ENCODE measurements at regions not wholly inside any gene's neighbourhood (a gene's known extent, or its start where the extent isn't known, plus 50 kb on each side); places are given as distances from the start of the nearest gene placed in this dataset.

GRCh38 chr4:33218238-33218637, 2498.1 kb downstream of the PCDH7 start:
- H3K27ac Mint-ChIP-seq: no peak overlapping the region
- DNase-seq (no peak), ATAC-seq (replicated peaks in 1 of 4) (no peak)
- CTCF ChIA-PET: no interaction called here
- H3K36me3 Mint-ChIP-seq: no peaks in the 10 kb centered on the region
- H3K36me3 ChIP-seq (ENCODE audit: control insufficient read depth in 2 of 2, extremely low read depth in 1 of 2, insufficient read depth in 1 of 2, low read length in 1 of 2): no peaks in the 10 kb centered on the region
- no peak overlapping the region for H3K4me3 ChIP-seq (ENCODE audit: control insufficient read depth in 1 of 2, extremely low read depth in 1 of 2, low read length in 1 of 2)
- H3K27ac ChIP-seq (ENCODE audit: low read length): no peak overlapping the region
- 86% methylated on average over 2 of the region's 5 CpGs for WGBS (ENCODE audit: insufficient coverage)
- no peak overlapping the region for H3K4me3 Mint-ChIP-seq
- POLR2A ChIA-PET: no interaction called here
- H3K27me3 Mint-ChIP-seq: no peaks in the 10 kb centered on the region
- no peaks in the 10 kb centered on the region for H3K4me1 Mint-ChIP-seq
- peaks cover 2% of the 10 kb centered on the region for H3K9me3 ChIP-seq
- peaks cover 4 to 24% (median 17%) of the 10 kb centered on the region in 3 donors for H3K9me3 Mint-ChIP-seq
- H3K4me1 ChIP-seq (ENCODE audit: control insufficient read depth in 1 of 2, extremely low read depth in 1 of 2, insufficient read depth in 2 of 2, low read length in 2 of 2): no peaks in the 10 kb centered on the region
- H3K27me3 ChIP-seq (replicated peaks in 1 of 2; ENCODE audit: control insufficient read depth in 2 of 2, extremely low read depth in 1 of 2, insufficient read depth in 2 of 2, low read length in 1 of 2): no peaks in the 10 kb centered on the region

GRCh38 chr4:33226133-33226532, 2506.0 kb downstream of the PCDH7 start:
- H3K27ac Mint-ChIP-seq: no peak overlapping the region

GRCh38 chr4:33226783-33227182, 2506.6 kb downstream of the PCDH7 start:
- Mint-ChIP-seq H3K27me3 (no peaks in the 10 kb centered on the region), H3K36me3 (no peaks in the 10 kb centered on the region), H3K9me3 (peaks cover 8 to 23% (median 20%) of the 10 kb centered on the region in 3 donors), H3K4me1 (no peaks in the 10 kb centered on the region), H3K27ac (no peak overlapping the region), H3K4me3 (no peak overlapping the region)
- H3K27me3 ChIP-seq (replicated peaks in 1 of 2; ENCODE audit: control insufficient read depth in 2 of 2, extremely low read depth in 1 of 2, insufficient read depth in 2 of 2, low read length in 1 of 2): no peaks in the 10 kb centered on the region
- H3K27ac ChIP-seq (ENCODE audit: low read length): no peak overlapping the region
- H3K9me3 ChIP-seq: no peaks in the 10 kb centered on the region
- no peaks in the 10 kb centered on the region for H3K36me3 ChIP-seq (ENCODE audit: control insufficient read depth in 2 of 2, extremely low read depth in 1 of 2, insufficient read depth in 1 of 2, low read length in 1 of 2)
- ChIA-PET CTCF (no interaction called here), POLR2A (no interaction called here)
- no peak overlapping the region for H3K4me3 ChIP-seq (ENCODE audit: control insufficient read depth in 1 of 2, extremely low read depth in 1 of 2, low read length in 1 of 2)
- ATAC-seq (replicated peaks in 1 of 4): no peak
- DNase-seq: no peak
- no CpG with 5 or more reads among the region's 1 CpG for WGBS (ENCODE audit: insufficient coverage)
- no peaks in the 10 kb centered on the region for H3K4me1 ChIP-seq (ENCODE audit: control insufficient read depth in 1 of 2, extremely low read depth in 1 of 2, insufficient read depth in 2 of 2, low read length in 2 of 2)

More at GRCh38 chr4:33226133-33226532, 2506.0 kb downstream of the PCDH7 start:
- POLR2A ChIA-PET: no interaction called here
- H3K9me3 Mint-ChIP-seq: peaks cover 8 to 24% (median 21%) of the 10 kb centered on the region in 3 donors
- Histone ChIP-seq H3K27me3 (replicated peaks in 1 of 2; ENCODE audit: control insufficient read depth in 2 of 2, extremely low read depth in 1 of 2, insufficient read depth in 2 of 2, low read length in 1 of 2) (no peaks in the 10 kb centered on the region), H3K27ac (ENCODE audit: low read length) (no peak overlapping the region), H3K9me3 (no peaks in the 10 kb centered on the region), H3K4me1 (ENCODE audit: control insufficient read depth in 1 of 2, extremely low read depth in 1 of 2, insufficient read depth in 2 of 2, low read length in 2 of 2) (no peaks in the 10 kb centered on the region), H3K36me3 (ENCODE audit: control insufficient read depth in 2 of 2, extremely low read depth in 1 of 2, insufficient read depth in 1 of 2, low read length in 1 of 2) (no peaks in the 10 kb centered on the region), H3K4me3 (ENCODE audit: control insufficient read depth in 1 of 2, extremely low read depth in 1 of 2, low read length in 1 of 2) (no peak overlapping the region)
- H3K27me3 Mint-ChIP-seq: no peaks in the 10 kb centered on the region
- no peaks in the 10 kb centered on the region for H3K4me1 Mint-ChIP-seq
- no peak overlapping the region for H3K4me3 Mint-ChIP-seq
- CTCF ChIA-PET: no interaction called here
- H3K36me3 Mint-ChIP-seq: no peaks in the 10 kb centered on the region
- no CpG with 5 or more reads among the region's 2 CpGs for WGBS (ENCODE audit: insufficient coverage)
- no peak for ATAC-seq (replicated peaks in 1 of 4)
- no peak for DNase-seq

- POLR2A ChIA-PET: no interaction called here
- Histone ChIP-seq H3K27me3 (replicated peaks in 1 of 2; ENCODE audit: control insufficient read depth in 2 of 2, extremely low read depth in 1 of 2, insufficient read depth in 2 of 2, low read length in 1 of 2) (no peaks in the 10 kb centered on the region), H3K36me3 (ENCODE audit: control insufficient read depth in 2 of 2, extremely low read depth in 1 of 2, insufficient read depth in 1 of 2, low read length in 1 of 2) (no peaks in the 10 kb centered on the region), H3K27ac (ENCODE audit: low read length) (no peak overlapping the region), H3K4me1 (ENCODE audit: control insufficient read depth in 1 of 2, extremely low read depth in 1 of 2, insufficient read depth in 2 of 2, low read length in 2 of 2) (no peaks in the 10 kb centered on the region), H3K9me3 (no peaks in the 10 kb centered on the region), H3K4me3 (ENCODE audit: control insufficient read depth in 1 of 2, extremely low read depth in 1 of 2, low read length in 1 of 2) (no peak overlapping the region)
- no peak overlapping the region for H3K27ac Mint-ChIP-seq
- no peak for DNase-seq
- no peaks in the 10 kb centered on the region for H3K4me1 Mint-ChIP-seq
- CTCF ChIA-PET: no interaction called here
- H3K36me3 Mint-ChIP-seq: no peaks in the 10 kb centered on the region
- no peak for ATAC-seq (replicated peaks in 1 of 4)
- H3K9me3 Mint-ChIP-seq: peaks cover 10 to 23% (median 10%) of the 10 kb centered on the region in 3 donors
- H3K27me3 Mint-ChIP-seq: no peaks in the 10 kb centered on the region
- H3K4me3 Mint-ChIP-seq: no peak overlapping the region
- WGBS (ENCODE audit: insufficient coverage): 91% methylated on average over 10 of the region's 10 CpGs
Measured at GRCh38 chr4:33255094-33255493, 2534.9 kb downstream of the PCDH7 start.

- H3K27me3 ChIP-seq (replicated peaks in 1 of 2; ENCODE audit: control insufficient read depth in 2 of 2, extremely low read depth in 1 of 2, insufficient read depth in 2 of 2, low read length in 1 of 2): no peaks in the 10 kb centered on the region
- Mint-ChIP-seq H3K9me3 (peaks cover 7 to 22% (median 11%) of the 10 kb centered on the region in 3 donors), H3K27ac (no peak overlapping the region), H3K27me3 (no peaks in the 10 kb centered on the region), H3K4me3 (no peak overlapping the region), H3K4me1 (no peaks in the 10 kb centered on the region), H3K36me3 (no peaks in the 10 kb centered on the region)
- H3K4me1 ChIP-seq (ENCODE audit: control insufficient read depth in 1 of 2, extremely low read depth in 1 of 2, insufficient read depth in 2 of 2, low read length in 2 of 2): no peaks in the 10 kb centered on the region
- ChIA-PET POLR2A (no interaction called here), CTCF (no interaction called here)
- no peaks in the 10 kb centered on the region for H3K36me3 ChIP-seq (ENCODE audit: control insufficient read depth in 2 of 2, extremely low read depth in 1 of 2, insufficient read depth in 1 of 2, low read length in 1 of 2)
- H3K27ac ChIP-seq (ENCODE audit: low read length): no peak overlapping the region
- DNase-seq (no peak), ATAC-seq (replicated peaks in 1 of 4) (no peak)
- WGBS (ENCODE audit: insufficient coverage): 80% methylated on average over 5 of the region's 6 CpGs
- H3K4me3 ChIP-seq (ENCODE audit: control insufficient read depth in 1 of 2, extremely low read depth in 1 of 2, low read length in 1 of 2): no peak overlapping the region
- no peaks in the 10 kb centered on the region for H3K9me3 ChIP-seq
Measured at GRCh38 chr4:33255507-33255906, 2535.3 kb downstream of the PCDH7 start.

- ATAC-seq (replicated peaks in 1 of 4): no peak
- H3K4me3 Mint-ChIP-seq: no peak overlapping the region
- H3K4me1 Mint-ChIP-seq: no peaks in the 10 kb centered on the region
- Histone ChIP-seq H3K4me1 (ENCODE audit: control insufficient read depth in 1 of 2, extremely low read depth in 1 of 2, insufficient read depth in 2 of 2, low read length in 2 of 2) (no peaks in the 10 kb centered on the region), H3K27ac (ENCODE audit: low read length) (no peak overlapping the region), H3K27me3 (replicated peaks in 1 of 2; ENCODE audit: control insufficient read depth in 2 of 2, extremely low read depth in 1 of 2, insufficient read depth in 2 of 2, low read length in 1 of 2) (no peaks in the 10 kb centered on the region), H3K9me3 (no peaks in the 10 kb centered on the region), H3K36me3 (ENCODE audit: control insufficient read depth in 2 of 2, extremely low read depth in 1 of 2, insufficient read depth in 1 of 2, low read length in 1 of 2) (no peaks in the 10 kb centered on the region), H3K4me3 (ENCODE audit: control insufficient read depth in 1 of 2, extremely low read depth in 1 of 2, low read length in 1 of 2) (no peak overlapping the region)
- CTCF ChIA-PET: no interaction called here
- no CpG with 5 or more reads among the region's 2 CpGs for WGBS (ENCODE audit: insufficient coverage)
- H3K9me3 Mint-ChIP-seq: peaks cover 7 to 34% (median 22%) of the 10 kb centered on the region in 3 donors
- H3K27ac Mint-ChIP-seq: no peak overlapping the region
- no peak for DNase-seq
- POLR2A ChIA-PET: no interaction called here
- no peaks in the 10 kb centered on the region for H3K27me3 Mint-ChIP-seq
- H3K36me3 Mint-ChIP-seq: no peaks in the 10 kb centered on the region
Measured at GRCh38 chr4:33262824-33263223, 2542.7 kb downstream of the PCDH7 start.

- Histone ChIP-seq H3K9me3 (no peaks in the 10 kb centered on the region), H3K4me3 (ENCODE audit: control insufficient read depth in 1 of 2, extremely low read depth in 1 of 2, low read length in 1 of 2) (no peak overlapping the region), H3K27me3 (replicated peaks in 1 of 2; ENCODE audit: control insufficient read depth in 2 of 2, extremely low read depth in 1 of 2, insufficient read depth in 2 of 2, low read length in 1 of 2) (no peaks in the 10 kb centered on the region), H3K36me3 (ENCODE audit: control insufficient read depth in 2 of 2, extremely low read depth in 1 of 2, insufficient read depth in 1 of 2, low read length in 1 of 2) (no peaks in the 10 kb centered on the region), H3K27ac (ENCODE audit: low read length) (no peak overlapping the region), H3K4me1 (ENCODE audit: control insufficient read depth in 1 of 2, extremely low read depth in 1 of 2, insufficient read depth in 2 of 2, low read length in 2 of 2) (no peaks in the 10 kb centered on the region)
- H3K27me3 Mint-ChIP-seq: no peaks in the 10 kb centered on the region
- H3K27ac Mint-ChIP-seq: no peak overlapping the region
- POLR2A ChIA-PET: no interaction called here
- ATAC-seq (replicated peaks in 1 of 4) (no peak), DNase-seq (no peak)
- CTCF ChIA-PET: no interaction called here
- no peaks in the 10 kb centered on the region for H3K36me3 Mint-ChIP-seq
- H3K9me3 Mint-ChIP-seq: peaks cover 8 to 12% (median 12%) of the 10 kb centered on the region in 3 donors
- H3K4me3 Mint-ChIP-seq: no peak overlapping the region
- no peaks in the 10 kb centered on the region for H3K4me1 Mint-ChIP-seq
- WGBS (ENCODE audit: insufficient coverage): 79% methylated on average over 2 of the region's 5 CpGs
Measured at GRCh38 chr4:33268776-33269175, 2548.6 kb downstream of the PCDH7 start.
